Cerebellar cortex (tissue), 1 donor: ENCODE measurements at regions not wholly inside any gene's neighbourhood (a gene's known extent, or its start where the extent isn't known, plus 50 kb on each side); places are given as distances from the start of the nearest gene placed in this dataset.
"Not testable (repeated sequence)": the region's sequence is repeated elsewhere in the genome, so short reads cannot be mapped to it uniquely, and the experiment has no call there.

Experiments
- DNase-seq: peaks from one replicate; pipeline ENCODE4 v3.0.0-alpha.2; 2015; ENCODE audit warnings: low spot score

DNA sequence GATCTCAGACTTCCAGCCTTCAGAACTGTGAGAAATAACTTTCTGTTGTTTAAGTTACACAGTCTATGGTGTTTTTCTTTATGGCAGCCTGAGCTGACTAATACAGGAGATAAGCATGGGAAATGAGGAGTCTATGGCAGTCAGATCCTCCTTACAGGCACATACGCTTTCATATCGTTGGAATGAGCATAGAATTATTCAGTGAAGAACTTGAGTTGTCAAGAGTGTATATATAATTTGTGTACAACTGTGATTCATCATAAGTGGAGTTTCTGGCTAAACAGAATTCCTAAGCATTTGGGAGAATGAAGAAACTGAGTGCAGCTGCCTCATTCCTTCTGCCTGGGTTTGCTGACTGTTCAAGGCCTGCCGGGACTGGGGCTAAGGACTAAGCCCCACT is 516.7 kb downstream of the ADRA2A start:
- DNase-seq = no peak

DNA sequence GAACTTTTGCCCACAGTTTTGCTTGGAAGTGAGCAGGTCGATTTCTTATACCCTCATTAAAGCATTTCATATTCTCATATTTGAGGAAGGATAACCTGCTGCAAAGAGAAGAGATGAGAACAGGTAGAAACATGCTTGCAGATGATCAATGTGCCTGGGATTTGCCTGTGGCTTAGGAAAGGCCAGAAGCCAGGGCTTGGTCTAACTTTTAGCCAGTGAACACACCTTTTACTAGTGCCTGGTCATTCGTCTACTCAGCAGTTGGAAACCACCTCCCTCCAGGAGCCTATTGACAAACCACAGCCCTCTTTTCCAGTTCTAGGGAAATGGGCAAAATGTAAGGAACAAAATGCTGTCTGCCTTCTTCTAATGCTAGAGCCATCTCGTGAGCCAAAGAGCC is 518.3 kb downstream of the ADRA2A start:
- no peak for DNase-seq

DNA sequence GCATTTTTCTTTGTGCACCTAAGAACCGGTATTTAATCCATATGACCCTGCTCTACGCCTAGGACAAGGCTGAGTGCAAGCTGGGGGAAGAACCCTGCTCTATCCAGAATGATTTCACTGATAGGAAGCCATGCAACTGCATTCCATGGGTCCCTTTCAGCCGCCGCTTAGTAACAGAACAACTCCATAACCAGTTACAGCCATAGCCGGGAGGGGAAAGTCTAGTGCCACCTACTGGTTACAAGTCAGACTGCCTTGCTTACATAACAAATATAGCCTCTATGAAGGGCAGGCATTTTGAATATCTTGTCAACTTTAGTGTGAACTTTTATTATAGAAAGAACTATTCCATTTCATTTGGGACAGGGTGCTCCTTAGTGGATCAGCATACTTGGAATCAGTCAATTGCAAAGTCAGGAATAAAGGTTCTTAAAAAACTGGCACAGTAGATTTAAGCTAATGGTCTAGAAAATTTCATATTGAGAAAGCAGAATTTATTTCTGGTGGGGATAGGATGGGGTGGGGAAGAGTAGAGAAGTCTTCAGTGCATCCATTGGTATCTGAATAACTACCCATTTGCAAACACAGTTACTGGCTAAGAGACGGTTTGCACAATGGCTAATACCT is 521.7 kb downstream of the ADRA2A start:
- peak; percentile 46 for DNase-seq

DNA sequence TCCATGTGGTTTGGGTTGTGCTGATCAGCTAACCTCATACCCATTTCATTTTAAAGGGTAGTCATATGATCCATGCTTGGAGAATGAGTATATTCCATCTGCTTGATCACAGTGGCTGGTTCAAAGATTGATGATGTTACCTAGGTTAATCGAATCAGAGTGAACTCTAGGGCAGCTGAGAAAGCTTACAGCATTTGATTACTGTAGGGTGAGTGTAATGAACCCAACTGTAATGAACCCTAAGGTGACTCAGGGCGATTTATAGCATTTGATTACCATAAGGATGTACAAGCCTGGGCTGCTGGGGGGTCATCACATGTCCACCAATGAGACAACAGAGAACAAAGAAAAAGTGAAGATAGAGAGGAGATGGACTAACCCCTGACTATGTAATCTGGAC is 523.1 kb downstream of the ADRA2A start:
- DNase-seq = no peak

DNA sequence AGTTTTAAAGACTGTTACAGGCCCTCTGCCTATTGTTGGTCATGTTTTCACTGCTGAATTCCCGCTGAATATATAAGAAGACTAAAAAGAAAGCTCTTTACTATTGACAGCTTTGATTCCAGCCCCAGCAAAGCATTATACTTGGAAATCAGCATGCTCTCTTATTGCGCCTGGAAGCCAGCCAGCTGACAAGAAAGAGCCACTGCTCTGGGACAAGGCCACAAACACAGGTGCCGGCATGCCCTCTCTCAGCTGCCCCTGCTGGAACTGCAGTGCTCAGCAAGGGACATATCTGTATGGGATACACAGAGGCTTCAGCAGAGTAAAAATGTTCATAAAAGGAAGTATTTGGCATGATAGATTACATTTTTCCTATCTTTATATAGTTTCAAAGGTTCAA is 523.9 kb downstream of the ADRA2A start:
- peak; percentile 75 for DNase-seq

DNA sequence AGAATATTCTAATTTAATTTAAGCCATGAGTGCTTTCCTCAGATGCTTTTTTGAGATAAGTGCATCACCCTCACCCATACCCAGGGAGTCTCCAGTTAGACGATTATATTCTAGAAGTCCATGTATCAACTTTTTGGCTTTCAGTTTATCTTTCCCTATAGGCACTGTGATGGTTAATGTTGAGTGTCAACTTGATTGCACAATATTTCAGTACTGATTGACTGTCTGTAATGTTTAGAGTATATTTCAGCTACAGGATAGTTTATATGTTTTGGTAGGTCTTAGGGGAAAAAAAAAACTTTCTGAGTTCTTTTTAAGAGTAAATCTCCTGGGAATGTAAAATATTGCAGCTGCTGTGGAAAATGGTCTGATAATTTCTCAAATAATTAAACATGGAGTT is 535.4 kb downstream of the ADRA2A start:
- DNase-seq = no peak

DNA sequence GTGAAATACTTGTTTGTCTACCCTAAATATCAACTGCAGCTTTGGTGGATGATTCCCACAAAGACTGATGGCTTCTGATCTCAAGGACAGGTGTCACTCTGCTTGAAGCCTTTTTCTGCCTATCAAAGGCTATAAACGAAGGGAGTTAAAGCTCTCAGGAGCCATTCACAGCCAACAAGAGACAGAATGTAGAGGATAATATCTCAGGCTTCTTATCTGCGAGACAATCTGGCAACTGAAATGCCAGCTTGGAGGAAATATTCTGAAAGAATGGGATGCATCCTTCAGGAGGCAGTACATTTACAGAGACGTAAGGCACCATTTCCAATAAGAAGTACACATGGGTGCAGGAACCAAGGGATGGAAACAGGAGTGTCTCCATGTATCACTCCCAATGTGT is 549.4 kb downstream of the GPAM start:
- peak; percentile 37 for DNase-seq

DNA sequence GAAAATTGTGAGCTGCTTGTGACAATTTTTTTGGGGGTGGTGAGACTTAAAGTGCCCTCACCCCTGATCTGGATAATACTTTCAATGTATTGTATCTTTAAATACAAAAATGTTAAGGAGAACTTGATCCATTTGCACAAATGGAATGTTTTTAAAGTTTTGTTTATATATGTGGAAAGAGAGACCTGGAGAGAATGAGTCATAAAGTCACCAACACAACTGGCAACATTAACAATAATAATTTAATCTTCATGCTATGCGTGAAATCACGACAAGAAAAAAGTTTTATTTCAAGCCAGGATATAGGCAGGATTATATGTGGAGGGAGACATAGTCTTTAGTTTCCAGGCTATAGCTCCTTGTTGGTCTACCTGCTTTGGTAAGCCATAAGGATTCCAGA is 537.5 kb downstream of the GPAM start:
- no peak for DNase-seq

DNA sequence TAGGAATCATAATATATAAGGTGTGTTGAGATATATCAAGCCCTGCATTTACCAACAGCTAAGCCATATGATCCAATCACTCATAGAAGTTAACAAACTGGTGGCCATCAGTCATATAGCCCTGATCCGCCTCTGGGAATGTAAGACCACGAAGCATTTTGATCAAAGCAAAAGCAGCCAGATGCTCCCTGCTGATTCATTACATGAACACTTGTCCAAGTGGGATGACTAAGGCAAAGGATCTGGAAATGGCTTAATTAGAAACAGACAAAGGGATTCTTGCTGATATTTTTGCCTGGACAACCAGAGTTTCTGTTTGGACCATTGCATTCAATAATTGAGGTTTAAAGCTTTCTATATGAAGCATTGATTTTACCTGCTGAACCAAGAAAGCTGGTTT is 535.5 kb downstream of the GPAM start:
- no peak for DNase-seq

DNA sequence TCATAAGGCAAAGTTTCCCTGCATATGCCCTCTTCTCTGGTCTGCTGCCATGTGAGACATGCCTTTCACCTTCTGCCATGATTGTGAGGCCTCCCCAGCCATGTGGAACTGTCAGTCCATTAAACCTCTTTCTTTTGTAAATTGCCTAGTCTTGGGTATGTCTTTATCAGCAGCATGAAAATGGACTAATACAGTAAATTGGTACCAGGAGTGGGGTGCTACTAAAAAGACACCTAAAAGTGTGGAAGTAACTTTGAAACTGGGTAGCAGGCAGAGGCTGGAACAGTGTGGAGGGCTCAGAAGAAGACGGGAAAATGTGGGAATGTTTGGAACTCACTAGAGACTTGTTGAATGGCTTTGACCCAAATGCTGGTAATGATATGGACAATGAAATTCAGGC is 534.5 kb downstream of the GPAM start:
- not testable (repeated sequence) for DNase-seq

DNA sequence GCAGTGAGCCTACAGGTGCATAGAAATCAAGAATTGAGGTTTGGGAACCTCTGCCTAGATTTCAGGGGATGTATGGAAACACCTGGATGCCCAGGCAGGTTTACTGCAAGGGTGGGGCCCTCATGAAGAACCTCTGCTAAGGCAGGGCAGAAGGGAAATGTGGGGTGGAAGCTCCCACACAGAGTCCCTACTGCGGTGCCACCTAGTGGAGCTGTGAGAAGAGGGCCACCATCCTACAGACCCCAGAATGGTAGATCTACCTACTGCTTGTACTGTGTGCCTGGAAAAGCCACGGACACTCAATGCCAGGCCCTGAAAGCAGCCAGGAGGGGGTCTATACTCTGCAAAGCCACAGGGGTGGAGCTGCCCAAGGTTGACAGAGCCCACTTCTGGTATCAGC is 533.5 kb downstream of the GPAM start:
- no peak for DNase-seq

DNA sequence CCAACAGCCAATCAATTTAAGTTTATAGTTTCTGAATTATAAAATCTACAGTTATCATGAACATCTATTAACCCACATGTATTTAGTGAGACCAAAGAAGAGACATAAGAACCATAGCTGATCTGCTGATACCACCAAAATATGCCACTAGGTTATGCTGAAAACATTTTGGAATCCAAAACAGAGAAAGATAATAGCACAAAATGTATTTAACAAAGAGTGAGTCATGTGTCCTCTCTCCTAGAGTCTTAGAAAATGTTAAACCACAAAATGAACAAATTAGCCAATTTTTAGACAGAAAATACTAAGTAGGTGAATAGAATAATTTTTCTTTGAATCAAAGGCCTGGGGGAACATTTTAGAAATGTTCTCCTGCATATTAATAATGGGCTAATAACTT is 527.5 kb downstream of the GPAM start:
- DNase-seq = no peak

DNA sequence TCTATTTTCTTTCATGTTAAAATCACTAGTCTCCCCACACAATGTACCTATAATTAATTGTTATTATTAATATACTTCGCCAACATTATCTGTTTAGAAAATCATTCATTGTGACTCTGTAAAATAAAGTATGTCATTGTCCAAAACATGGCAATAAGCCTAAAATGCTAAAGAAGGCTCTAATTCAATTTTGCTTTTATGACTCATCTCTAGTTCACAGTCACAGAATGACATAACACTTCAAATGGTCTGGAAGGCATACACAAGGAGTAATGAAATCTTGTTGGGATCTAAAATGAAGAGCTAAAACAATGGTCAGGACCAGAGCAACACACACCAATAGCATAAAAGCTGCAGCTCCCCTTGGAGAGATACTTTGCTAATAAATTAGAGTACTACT is 505.8 kb downstream of the GPAM start:
- peak; percentile 4 for DNase-seq

DNA sequence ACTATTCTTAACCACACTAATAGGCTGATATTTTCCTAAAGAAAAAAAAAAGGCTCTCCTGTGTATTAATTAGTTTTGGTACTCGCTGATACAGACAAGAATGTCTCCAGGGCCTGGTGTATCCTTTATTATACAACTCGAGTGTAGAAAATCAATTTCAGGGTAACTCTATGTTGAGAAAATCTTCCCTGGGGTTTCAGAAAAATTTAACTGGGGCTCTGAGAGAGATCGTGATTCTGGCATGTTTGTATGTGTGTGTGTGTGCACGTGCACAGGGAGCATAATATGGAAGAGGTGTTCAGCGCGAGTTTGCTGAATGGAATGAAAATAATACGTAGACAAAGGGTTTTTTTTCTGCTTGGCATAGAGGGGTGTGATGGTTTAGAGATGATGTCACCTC is 496.8 kb downstream of the GPAM start:
- DNase-seq = no peak

DNA sequence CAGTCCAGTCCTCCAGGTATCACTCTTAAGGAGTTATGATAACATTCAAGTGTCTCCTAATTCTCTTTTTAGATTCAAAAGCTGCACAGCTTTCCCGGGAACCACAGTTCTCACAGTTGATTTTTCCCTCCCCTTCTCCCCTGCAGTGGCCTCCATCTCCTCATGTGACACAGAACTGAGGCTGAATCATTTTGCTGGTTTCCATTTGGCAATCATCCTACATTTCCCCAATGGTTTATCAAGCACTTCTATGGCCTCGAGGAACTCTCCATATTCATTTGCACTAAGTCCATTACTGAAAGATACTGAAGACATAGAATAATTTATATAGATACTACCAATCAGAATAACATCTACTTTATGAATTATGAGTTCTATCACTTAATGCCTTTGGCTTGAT is 484.9 kb downstream of the GPAM start:
- DNase-seq = no peak

DNA sequence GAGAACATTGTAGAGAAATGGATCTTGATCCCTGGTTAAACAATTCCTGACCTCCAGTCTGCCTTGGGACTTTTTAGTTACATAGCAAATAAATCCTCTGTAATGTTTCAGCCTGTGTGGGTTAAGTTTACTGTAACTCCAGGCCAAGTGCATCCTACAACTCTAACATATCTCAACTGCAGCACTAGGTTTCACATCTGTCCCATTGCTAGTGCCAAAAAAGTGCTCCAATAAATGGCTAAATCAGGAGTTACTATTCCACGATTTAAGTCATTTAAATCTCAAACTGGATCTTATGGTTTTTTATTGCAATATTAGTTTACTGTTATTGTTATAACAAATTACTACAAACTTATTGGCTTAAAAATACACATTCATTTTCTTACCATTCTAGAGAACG is 479.6 kb downstream of the GPAM start:
- DNase-seq = no peak

DNA sequence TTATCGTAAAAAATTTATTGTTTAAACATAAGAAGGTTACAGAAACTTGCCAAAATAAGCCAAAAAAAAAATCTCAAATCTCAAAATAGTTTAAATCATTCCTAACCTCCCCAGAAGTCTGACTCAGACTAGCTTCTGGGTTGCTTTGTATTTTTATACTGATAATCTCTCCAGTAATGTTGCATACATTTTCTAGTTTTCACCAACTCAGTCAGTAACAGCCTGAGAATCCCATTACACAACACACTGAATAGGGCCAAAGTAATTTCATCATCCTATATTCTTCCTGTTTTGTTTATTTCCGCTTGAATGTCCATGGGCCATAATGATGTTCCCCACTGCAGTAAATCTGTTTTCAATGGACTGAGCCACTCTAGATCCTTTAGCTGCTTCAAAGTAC is 478.5 kb downstream of the GPAM start:
- no peak for DNase-seq

DNA sequence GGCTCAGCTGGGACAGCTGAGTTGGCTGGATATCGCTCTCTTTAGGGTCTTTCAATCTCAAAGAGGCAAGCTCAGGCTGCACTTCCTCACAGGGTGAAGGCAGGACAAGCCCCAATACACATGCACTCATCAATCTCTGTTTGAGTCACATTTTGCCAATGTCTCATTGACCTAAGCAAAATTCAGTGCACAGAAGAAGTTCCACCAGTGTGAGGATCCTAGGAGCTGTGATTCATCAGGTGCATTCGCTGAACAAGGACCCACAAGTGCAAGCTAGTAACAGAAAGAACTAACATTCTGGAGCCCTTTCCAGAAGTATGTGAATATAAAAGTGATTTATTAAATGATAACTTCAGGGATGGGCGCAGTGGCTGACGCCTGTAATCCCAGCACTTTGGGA is 477.2 kb downstream of the GPAM start:
- DNase-seq = no peak

DNA sequence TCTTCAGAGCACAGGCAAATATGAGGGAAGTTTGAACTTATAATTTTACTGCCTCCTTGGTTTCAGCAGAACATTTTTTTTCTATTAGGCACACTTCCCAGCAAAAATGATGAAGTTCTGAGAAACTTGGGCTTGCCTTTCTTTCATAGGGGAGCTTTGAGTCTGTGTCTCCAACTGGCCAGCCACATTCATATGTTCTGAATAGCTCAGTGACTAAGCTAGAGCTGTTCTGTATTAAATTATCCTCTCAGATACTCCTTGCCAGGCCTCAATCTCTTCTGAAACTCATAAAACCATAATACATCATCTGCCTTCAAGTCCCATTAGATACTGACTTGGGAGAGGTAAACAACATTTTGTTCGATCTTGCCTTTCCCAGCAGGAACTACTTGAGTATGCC is 476.5 kb downstream of the GPAM start:
- DNase-seq = no peak

DNA sequence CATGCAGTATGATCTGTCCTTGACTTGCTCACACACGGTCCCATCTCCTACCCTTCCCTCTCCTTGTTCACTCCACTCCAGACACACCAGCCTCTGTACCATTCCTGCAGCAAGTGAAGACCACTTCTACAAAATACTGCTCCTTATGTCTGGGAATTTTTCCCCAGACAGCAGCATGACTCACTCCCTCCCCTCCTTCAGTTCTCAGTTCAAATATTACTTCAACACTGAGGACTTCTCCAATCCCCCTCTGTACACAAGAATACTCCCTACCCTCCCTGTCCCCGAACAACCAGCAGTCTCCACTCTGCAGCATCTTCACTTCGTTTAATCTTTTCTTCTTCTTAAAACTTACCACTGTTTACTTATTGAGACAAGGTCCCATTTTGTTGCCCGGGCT is 474.0 kb downstream of the GPAM start:
- DNase-seq = no peak

DNA sequence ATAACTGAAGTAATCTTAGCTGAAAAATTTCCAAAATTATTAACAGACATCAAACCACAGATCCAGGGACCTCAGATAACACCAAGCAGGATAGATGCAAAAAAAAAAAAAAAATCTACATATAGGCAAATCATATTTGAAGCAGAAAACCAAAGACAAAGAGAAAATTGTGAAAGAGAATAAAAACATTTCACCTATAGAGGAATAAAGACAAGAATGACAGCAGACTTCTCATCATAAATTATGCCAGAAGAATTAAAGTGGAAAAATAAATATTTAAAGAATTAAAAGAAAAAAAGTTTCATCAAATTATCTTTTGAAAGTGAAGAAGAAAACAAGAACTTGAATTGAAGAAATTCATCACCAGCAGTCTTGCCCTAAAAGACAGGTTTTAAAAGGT is 467.5 kb downstream of the GPAM start:
- DNase-seq = no peak

DNA sequence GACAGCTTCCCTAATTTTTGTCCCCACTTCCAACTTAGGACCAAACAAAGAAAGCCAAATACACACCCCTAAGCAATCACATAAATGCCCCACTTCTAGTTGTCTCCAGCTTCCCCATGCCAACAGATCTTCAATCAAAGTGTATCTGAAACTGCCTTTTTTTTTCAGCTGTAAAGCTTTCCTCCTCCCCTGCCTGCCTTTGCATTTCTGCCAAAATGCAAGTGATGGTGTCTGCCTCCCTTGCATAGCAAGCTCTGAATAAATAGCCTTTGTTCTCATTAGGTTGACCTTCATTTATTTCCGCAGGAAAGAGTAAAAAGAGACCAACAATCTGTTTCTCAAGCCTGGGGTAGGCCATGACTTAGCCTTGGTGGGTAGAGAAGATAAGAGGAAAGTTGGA is 459.4 kb downstream of the GPAM start:
- DNase-seq = peak; percentile 43

DNA sequence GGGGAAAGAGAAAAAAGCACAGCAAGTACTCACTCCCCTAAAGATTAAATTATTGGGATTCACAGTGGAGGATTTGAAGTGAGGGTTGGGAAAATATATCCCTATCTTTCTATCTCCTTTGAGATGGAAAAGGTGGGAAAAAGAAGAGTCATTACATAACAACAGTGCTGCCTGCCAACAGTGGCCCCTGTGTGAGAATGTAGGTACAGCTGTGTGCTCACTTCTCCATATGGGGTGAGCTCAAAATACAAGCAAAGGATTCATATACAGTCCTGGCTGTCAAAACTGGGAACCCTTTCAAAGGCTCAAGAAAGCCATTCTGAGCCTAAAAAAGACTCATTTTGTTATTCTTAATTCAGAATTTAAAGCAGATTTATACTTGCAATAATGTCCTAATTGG is 458.5 kb downstream of the GPAM start:
- peak; percentile 21 for DNase-seq

DNA sequence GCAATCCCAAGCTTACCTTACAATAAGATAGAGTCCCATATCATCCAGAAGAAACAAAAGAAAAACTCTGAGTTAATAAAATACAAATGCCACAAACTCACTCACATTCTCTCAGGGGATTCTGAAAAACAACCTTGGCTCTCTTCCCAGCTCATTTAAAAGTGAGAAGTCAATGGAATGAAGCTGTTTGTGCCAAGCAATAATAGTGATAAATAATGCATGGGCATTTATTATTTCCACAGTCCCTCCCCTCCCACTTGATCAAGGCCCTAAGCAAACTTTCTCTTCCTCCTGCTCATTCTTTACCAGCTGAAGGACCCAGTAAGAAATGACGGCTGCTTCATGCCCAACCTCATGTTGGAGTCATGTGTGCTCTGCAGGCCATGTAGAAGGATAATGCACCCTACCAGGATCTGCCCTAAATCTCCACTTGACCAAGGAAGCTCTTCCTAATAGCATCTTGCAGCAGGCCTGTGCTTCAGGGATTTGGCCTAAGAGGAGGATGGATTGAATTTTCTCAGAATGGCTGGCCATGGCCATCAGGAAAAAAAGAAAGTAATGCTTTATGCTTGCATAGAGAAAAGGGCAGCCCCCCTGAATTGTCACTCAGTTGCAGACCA is 451.3 kb downstream of the GPAM start:
- peak; percentile 70 for DNase-seq
